Karpas-422 (cell line): ENCODE measurements at regions not wholly inside any gene's neighbourhood (a gene's known extent, or its start where the extent isn't known, plus 50 kb on each side); places are given as distances from the start of the nearest gene placed in this dataset.

Source experiments
- DNase-seq: peaks from one replicate; pipeline ENCODE4 v3.0.0-alpha.2; 2015
- H2AFZ ChIP-seq: fragments of 200-600 bp; sonication (generic); 2 replicates; pipeline ENCODE4 v1.6.1; 2014; ENCODE audit warnings: antibody characterized with exemption, low read length, mixed read lengths
- H3K27ac ChIP-seq: fragments of 200-600 bp; sonication (generic); 2 replicates; pipeline ENCODE4 v1.5.1; 2014; ENCODE audit warnings: mild to moderate bottlenecking, low read length, moderate library complexity
- H3K27me3 ChIP-seq: fragments of 200-600 bp; sonication (generic); 2 replicates; pipeline ENCODE4 v1.6.1; 2014; ENCODE audit warnings: low read length, mixed read lengths
- H3K36me3 ChIP-seq: fragments of 200-600 bp; sonication (generic); 2 replicates; pipeline ENCODE4 v1.6.1; 2014; ENCODE audit warnings: low read length, mixed read lengths; ENCODE audit not compliant: insufficient read depth
- H3K4me1 ChIP-seq: fragments of 200-600 bp; sonication (generic); 2 replicates; pipeline ENCODE4 v1.6.1; 2014; ENCODE audit warnings: mild to moderate bottlenecking, low read length, mixed read lengths
- H3K4me2 ChIP-seq: fragments of 200-600 bp; sonication (generic); 2 replicates; pipeline ENCODE4 v1.6.1; 2014; ENCODE audit warnings: low read length, low read depth, mild to moderate bottlenecking; ENCODE audit not compliant: poor library complexity, severe bottlenecking
- H3K4me3 ChIP-seq: fragments of 200-600 bp; sonication (generic); 2 replicates; pipeline ENCODE4 v1.5.1; 2014; ENCODE audit warnings: mild to moderate bottlenecking, antibody characterized with exemption, low read length, mixed read lengths
- H3K79me2 ChIP-seq: fragments of 200-600 bp; sonication (generic); 2 replicates; pipeline ENCODE4 v1.6.1; 2014; ENCODE audit warnings: mild to moderate bottlenecking, low read length, mixed read lengths
- H3K9ac ChIP-seq: fragments of 200-600 bp; sonication (generic); 2 replicates; pipeline ENCODE4 v1.6.0; 2014; ENCODE audit warnings: low read length
- H3K9me2 ChIP-seq: fragments of 200-600 bp; sonication (generic), shearing (Covaris generic); replicated peaks from 2 replicates; pipeline ENCODE4 v1.6.0; 2014; ENCODE audit warnings: mild to moderate bottlenecking, low read length, moderate library complexity; ENCODE audit not compliant: insufficient read depth
- H3K9me3 ChIP-seq: fragments of 300-700, 200-600 bp; sonication (generic); 2 replicates; pipeline ENCODE4 v1.6.1; 2014; ENCODE audit warnings: low read length, mixed read lengths
- H4K20me1 ChIP-seq: fragments of 200-600 bp; sonication (generic); 2 replicates; pipeline ENCODE4 v1.6.1; 2014; ENCODE audit warnings: mild to moderate bottlenecking, antibody characterized with exemption, low read length, low read depth; ENCODE audit not compliant: insufficient read depth

GRCh38 chr16:8204769-8205168 is 385.5 kb downstream of the TMEM114 start:
- no peak overlapping the region for H3K9ac ChIP-seq
- DNase-seq = no peak
- H3K36me3 ChIP-seq = no peaks in the 10 kb centered on the region
- no peak overlapping the region for H3K27ac ChIP-seq
- no peaks in the 10 kb centered on the region for H3K27me3 ChIP-seq
- no peaks in the 10 kb centered on the region for H4K20me1 ChIP-seq
- H3K4me2 ChIP-seq = no peak overlapping the region
- H3K4me3 ChIP-seq = no peak overlapping the region
- H3K4me1 ChIP-seq = no peaks in the 10 kb centered on the region
- no peak overlapping the region for H2AFZ ChIP-seq
- peaks cover 4% of the 10 kb centered on the region for H3K9me3 ChIP-seq
- no peaks in the 10 kb centered on the region for H3K9me2 ChIP-seq
- no peaks in the 10 kb centered on the region for H3K79me2 ChIP-seq

DNA sequence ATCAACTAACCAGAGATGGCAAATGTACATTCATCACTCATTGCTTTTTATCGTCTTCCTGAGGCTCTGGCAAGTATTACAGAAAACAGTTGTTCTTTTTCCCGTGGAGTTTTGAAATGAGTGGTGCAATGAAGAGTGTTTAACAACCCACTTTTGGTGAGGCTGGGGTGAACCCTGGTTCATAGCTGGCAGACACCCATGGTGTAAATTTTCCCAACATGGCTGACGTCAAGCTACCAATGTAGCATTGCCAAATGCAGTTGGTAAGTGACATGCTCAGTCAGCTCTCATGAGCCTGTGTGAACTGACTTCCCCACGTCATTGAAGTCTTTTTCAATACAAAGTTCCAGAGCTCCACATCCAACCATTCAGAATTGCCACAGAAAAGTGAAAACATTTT is 386.2 kb downstream of the TMEM114 start:
- Histone ChIP-seq H3K27ac (no peak overlapping the region), H3K9me2 (no peaks in the 10 kb centered on the region), H3K9me3 (peaks cover 4% of the 10 kb centered on the region), H3K79me2 (no peaks in the 10 kb centered on the region), H3K9ac (no peak overlapping the region), H3K36me3 (no peaks in the 10 kb centered on the region), H3K4me2 (no peak overlapping the region), H3K27me3 (no peaks in the 10 kb centered on the region), H3K4me1 (no peaks in the 10 kb centered on the region), H2AFZ (no peak overlapping the region), H3K4me3 (no peak overlapping the region), H4K20me1 (no peaks in the 10 kb centered on the region)
- no peak for DNase-seq

GRCh38 chr16:8203101-8203500 is 387.2 kb downstream of the TMEM114 start:
- Histone ChIP-seq H3K4me3 (no peak overlapping the region), H3K27ac (no peak overlapping the region), H3K4me2 (no peak overlapping the region), H3K36me3 (no peaks in the 10 kb centered on the region), H2AFZ (no peak overlapping the region), H3K9ac (no peak overlapping the region), H3K9me3 (peaks cover 4% of the 10 kb centered on the region), H3K9me2 (no peaks in the 10 kb centered on the region), H4K20me1 (no peaks in the 10 kb centered on the region), H3K79me2 (no peaks in the 10 kb centered on the region), H3K27me3 (no peaks in the 10 kb centered on the region), H3K4me1 (no peaks in the 10 kb centered on the region)
- DNase-seq = no peak

GRCh38 chr16:8200839-8201238 is 389.5 kb downstream of the TMEM114 start:
- Histone ChIP-seq H3K27ac (no peak overlapping the region), H3K4me3 (no peak overlapping the region), H3K36me3 (no peaks in the 10 kb centered on the region), H3K9me3 (peaks cover 4% of the 10 kb centered on the region), H4K20me1 (no peaks in the 10 kb centered on the region), H3K4me2 (no peak overlapping the region), H3K9me2 (no peaks in the 10 kb centered on the region), H3K9ac (no peak overlapping the region), H2AFZ (no peak overlapping the region), H3K27me3 (no peaks in the 10 kb centered on the region), H3K79me2 (no peaks in the 10 kb centered on the region), H3K4me1 (no peaks in the 10 kb centered on the region)
- no peak for DNase-seq

GRCh38 chr16:8199390-8199789 is 390.9 kb downstream of the TMEM114 start:
- H3K9me3 ChIP-seq = peaks cover 4% of the 10 kb centered on the region
- H3K9ac ChIP-seq = no peak overlapping the region
- no peak for DNase-seq
- H2AFZ ChIP-seq = no peak overlapping the region
- H3K27ac ChIP-seq = no peak overlapping the region
- H3K79me2 ChIP-seq = no peaks in the 10 kb centered on the region
- no peaks in the 10 kb centered on the region for H3K27me3 ChIP-seq
- no peaks in the 10 kb centered on the region for H3K9me2 ChIP-seq
- H3K4me3 ChIP-seq = no peak overlapping the region
- H3K4me1 ChIP-seq = no peaks in the 10 kb centered on the region
- H3K4me2 ChIP-seq = no peak overlapping the region
- no peaks in the 10 kb centered on the region for H4K20me1 ChIP-seq
- H3K36me3 ChIP-seq = no peaks in the 10 kb centered on the region

- Histone ChIP-seq H3K9me3 (no peaks in the 10 kb centered on the region), H4K20me1 (no peaks in the 10 kb centered on the region), H2AFZ (no peak overlapping the region), H3K27me3 (no peaks in the 10 kb centered on the region), H3K4me3 (no peak overlapping the region), H3K4me1 (no peaks in the 10 kb centered on the region), H3K36me3 (no peaks in the 10 kb centered on the region), H3K9me2 (no peaks in the 10 kb centered on the region), H3K27ac (no peak overlapping the region), H3K9ac (no peak overlapping the region), H3K79me2 (no peaks in the 10 kb centered on the region), H3K4me2 (no peak overlapping the region)
- peak; percentile 50 for DNase-seq
Measured at GRCh38 chr16:8194794-8195193, 395.5 kb downstream of the TMEM114 start.

- Histone ChIP-seq H3K9ac (no peak overlapping the region), H3K27me3 (no peaks in the 10 kb centered on the region), H3K9me2 (no peaks in the 10 kb centered on the region), H3K4me1 (no peaks in the 10 kb centered on the region), H3K79me2 (no peaks in the 10 kb centered on the region), H3K4me2 (no peak overlapping the region), H4K20me1 (no peaks in the 10 kb centered on the region), H3K27ac (no peak overlapping the region), H3K36me3 (no peaks in the 10 kb centered on the region), H3K9me3 (no peaks in the 10 kb centered on the region), H2AFZ (no peak overlapping the region), H3K4me3 (no peak overlapping the region)
- no peak for DNase-seq
Measured at GRCh38 chr16:8188841-8189240, 401.5 kb downstream of the TMEM114 start.

DNA sequence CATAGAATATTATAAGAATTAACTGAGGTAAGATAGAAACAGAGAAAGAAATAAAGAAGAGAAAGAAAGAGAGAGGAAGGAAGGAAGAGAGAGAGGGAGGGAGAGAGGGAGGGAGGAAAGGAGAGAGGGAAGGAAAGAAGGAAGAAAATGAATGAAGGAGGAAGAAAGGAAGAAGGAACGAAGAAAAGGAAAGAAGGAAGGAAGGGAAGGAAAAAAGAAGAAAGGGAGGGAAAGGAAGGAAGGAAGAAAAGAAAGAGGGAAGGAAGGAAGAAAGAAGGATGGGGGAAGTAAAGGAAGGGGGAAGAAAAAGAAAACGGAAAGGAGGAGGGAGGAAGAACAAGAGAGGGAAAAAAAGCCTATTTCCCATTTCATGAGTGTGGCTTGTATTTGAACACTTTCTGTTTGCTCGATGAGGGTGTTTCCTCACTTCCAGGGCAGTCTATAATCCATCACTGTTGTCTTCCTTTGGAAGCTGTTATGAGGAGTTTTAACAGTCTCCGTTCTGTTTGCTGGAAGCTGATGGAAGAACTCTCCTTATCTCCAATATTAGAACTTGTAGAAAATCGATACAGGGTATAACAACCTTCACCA is 402.4 kb downstream of the TMEM114 start:
- H4K20me1 ChIP-seq = no peaks in the 10 kb centered on the region
- H3K4me3 ChIP-seq = no peak overlapping the region
- no peak for DNase-seq
- H3K9ac ChIP-seq = no peak overlapping the region
- no peaks in the 10 kb centered on the region for H3K9me2 ChIP-seq
- H3K4me1 ChIP-seq = no peaks in the 10 kb centered on the region
- no peaks in the 10 kb centered on the region for H3K79me2 ChIP-seq
- H3K27ac ChIP-seq = no peak overlapping the region
- no peak overlapping the region for H3K4me2 ChIP-seq
- H2AFZ ChIP-seq = no peak overlapping the region
- no peaks in the 10 kb centered on the region for H3K36me3 ChIP-seq
- no peaks in the 10 kb centered on the region for H3K27me3 ChIP-seq
- H3K9me3 ChIP-seq = no peaks in the 10 kb centered on the region

- Histone ChIP-seq H2AFZ (no peak overlapping the region), H3K4me3 (no peak overlapping the region), H3K4me1 (no peaks in the 10 kb centered on the region), H3K9me2 (no peaks in the 10 kb centered on the region), H3K27me3 (no peaks in the 10 kb centered on the region), H3K36me3 (no peaks in the 10 kb centered on the region), H4K20me1 (no peaks in the 10 kb centered on the region), H3K79me2 (no peaks in the 10 kb centered on the region), H3K27ac (no peak overlapping the region), H3K9me3 (no peaks in the 10 kb centered on the region), H3K4me2 (no peak overlapping the region), H3K9ac (no peak overlapping the region)
- DNase-seq = no peak
Measured at GRCh38 chr16:8184854-8185253, 405.5 kb downstream of the TMEM114 start.
